ENCODE measurements at regions not wholly inside any gene's neighbourhood (a gene's known extent, or its start where the extent isn't known, plus 50 kb on each side); places are given as distances from the start of the nearest gene placed in this dataset.

- TF ChIP-seq CTCF (IDR thresholded peaks at IDR 0.05 in 4 of 5, conservative IDR thresholded peaks at IDR 0.05 in 1 of 5) (no peak), POLR2A (IDR thresholded peaks at IDR 0.05) (no peak)
These were observed 60.2 kb upstream of the LRRC4C start for GRCh38 chr11:41519696-41520095.
